Fibroblast of the conjunctiva (primary cell): ENCODE measurements at regions not wholly inside any gene's neighbourhood (a gene's known extent, or its start where the extent isn't known, plus 50 kb on each side); places are given as distances from the start of the nearest gene placed in this dataset.
"Not testable (repeated sequence)": the region's sequence is repeated elsewhere in the genome, so short reads cannot be mapped to it uniquely, and the experiment has no call there.

Experiments
- DNase-seq: peaks from one replicate; pipeline ENCODE4 v3.0.0-alpha.2; 2010; ENCODE audit warnings: low read depth

DNA sequence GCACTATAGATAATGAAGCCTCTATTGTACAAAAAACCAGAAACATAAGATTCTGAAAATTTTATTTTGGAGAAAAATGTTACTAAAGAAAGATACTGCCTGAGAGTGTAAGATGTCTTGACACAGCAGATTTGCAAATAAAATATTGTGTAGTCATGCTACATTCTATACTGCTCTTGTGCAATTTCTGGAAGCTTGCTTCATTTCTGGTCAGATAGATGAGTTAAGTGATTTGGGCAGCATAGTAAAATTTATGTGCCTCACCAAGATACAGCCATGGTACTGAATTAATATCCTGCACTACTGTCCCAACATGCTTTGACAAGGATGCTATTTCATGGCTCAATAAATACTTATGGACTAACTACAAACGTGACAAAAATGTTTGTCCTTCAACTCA lies 55.1 kb upstream of the STARD13 start:
- DNase-seq: no peak

DNA sequence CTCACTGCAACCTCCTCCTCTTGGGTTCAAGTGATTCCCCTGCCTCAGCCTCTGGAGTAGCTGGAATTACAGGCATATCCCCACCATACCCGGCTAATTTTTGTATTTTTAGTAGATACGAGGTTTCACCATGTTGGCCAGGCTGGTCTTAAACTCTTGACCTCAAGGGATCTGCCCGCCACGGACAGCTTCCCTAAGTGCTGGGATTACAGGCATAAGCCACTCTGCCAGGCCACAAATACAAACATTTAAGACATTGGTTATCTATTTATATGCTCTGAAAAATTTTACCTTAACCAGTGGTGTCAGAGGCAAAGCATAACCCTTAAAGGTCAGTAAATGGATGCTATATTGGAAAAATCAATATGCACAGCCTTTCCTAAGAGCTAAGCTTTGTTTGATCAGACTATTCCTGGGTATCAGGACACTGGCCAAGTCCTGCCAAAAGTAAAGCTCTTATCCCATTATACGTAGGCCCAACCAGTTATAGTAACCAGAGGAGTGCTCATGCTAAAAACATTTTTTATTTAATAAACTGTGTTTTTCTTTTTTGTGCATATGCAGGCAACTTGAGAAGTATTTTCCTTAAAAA lies 56.4 kb upstream of the STARD13 start:
- no peak for DNase-seq

DNA sequence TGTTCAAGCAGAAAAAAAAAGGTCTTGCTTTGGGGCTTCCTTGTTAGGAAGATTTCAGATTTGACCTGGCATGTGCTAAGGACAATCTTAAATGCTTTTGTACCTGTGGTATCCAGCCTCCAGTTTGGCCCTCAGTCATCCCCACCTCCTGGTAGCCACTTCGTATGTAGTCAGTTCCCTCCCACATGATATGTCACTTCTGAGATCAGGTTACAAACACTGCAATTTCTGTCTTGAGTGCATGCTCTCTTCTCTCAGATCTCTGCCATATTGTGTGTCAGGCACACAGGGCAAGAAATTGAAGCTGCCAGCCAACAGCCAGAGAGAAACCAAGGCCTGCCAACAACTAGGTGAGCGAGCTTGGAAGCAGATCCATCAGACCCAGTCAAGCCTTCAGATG lies 60.3 kb upstream of the STARD13 start:
- DNase-seq: no peak

DNA sequence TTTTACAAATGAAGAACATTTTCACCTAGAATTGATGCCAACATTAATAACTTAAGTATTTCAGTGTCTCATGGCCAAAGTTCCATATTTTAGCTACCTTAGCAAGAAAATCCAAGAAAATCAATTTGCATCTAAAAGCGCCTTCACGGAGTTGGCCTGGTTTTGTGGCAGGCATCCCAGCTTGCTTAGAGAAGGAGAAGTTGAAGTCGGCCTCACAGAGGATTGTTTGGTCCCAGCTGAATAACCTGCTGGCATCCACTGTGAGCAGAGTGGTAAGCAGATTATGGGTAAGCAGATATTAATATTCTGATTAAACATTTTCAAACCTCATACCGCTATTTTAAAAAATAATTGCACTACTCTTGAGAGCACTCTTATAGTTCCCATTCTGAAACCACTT lies 62.3 kb upstream of the STARD13 start:
- DNase-seq: no peak

DNA sequence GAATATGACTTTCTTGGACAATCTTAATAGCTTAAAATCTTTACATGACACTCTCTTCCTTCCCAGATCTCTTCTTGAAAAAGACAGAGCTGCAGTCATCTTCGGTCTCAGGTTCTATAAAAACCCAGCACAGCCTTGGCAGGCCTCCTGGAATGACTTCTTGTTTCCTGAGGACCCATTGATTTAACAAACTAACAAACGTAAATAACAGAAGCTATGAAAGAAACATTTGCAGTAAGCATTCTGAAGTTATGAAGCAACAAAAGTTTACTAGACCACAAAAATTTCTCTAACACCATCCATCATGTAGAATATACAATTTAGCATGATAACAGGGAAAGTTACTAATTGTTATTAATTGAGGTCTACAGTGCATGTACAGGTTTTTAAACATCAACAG lies 62.8 kb upstream of the STARD13 start:
- no peak for DNase-seq

DNA sequence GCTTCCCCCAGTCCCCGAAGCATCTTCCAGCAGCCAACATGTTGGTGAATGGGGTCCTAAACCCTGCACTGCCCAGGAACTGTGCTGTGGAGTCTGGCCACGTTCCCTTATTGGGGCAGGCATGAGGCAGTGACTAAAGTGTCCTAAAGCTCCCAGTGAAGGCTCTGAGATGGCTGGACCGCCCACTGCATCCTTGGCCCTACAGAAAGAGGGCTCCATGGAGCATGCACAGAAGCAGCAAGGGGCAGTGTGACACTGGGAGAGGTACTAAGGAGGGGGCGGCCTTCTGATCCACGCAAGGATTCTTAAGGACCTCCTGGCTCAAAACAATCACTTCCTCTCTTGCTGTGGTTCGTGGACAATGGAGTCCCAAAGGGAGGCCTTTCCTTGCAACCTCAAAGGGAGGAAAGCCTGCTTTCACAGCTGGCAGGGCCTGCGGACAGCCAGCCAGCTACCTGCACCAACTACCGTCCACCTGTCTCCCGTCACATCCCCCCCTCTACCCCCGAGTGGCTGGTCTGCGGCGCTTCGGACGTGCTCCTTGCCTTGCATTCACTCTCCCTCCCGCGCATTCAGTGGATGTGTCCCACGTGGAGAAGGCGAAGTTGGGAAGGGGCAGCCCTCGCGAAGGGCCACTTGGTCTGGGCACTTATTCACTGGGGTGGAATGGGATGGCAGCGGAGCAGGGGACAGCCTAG lies 63.9 kb upstream of the STARD13 start:
- no peak for DNase-seq

DNA sequence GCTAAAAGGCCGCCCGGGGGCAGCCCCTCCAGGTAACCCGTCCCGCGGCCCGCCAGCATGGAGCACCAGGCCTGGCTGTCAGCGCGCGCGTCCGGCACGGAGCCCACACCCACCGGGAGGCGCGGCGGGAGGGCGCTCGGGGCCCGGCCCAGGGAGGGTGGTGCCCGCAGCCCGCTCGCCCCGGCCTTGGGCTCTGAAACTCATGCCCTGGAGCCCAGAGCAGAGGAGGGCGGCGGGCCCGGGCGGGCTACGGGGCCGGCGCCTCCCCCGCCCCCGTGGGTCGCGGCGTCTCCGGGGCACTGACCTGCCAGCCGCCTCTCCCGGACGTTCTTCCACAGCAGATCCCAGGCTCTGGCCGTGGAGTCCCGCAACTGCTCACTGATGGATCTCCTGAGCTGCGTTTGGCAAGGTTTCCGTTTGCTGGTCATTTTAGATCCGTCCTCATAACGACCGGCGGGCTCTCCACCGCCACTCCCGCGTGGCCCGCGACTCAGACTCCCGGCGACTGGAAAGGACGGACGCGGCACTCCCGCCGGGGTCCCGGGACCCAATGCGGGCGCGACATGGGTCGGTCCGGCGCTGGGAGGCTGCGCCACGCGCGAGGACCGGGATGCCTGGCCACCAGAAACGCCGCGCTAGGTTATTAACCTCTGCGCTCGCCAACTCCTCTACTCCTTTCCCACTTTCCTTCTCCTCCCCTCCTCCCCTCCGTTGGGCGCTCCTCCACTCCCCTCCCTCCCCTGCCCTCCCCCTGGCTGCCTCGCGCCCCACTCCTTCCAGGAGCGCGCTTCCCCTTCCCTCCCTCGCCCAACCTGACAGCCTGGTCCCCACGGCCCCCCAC lies 64.7 kb upstream of the STARD13 start:
- no peak for DNase-seq

DNA sequence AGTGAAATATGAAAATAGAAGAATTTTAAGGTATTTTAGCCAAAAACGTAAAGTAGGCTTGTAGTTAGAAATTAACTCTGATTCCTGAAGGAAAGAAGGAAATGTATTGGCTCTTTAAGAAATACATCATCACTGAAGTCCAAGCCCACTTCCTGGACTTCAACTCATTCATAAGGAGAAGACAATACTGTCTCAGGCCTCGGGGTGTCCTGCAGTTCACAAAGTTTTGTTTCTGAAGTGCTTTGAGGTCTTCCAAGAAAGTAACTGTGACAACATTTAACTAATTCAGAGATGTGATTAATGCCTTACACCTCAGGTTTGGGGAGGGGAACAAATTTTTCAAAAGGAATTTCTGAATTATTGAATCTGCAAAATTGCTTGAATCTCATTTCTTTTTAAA lies 65.8 kb upstream of the STARD13 start:
- DNase-seq: peak; percentile 30

DNA sequence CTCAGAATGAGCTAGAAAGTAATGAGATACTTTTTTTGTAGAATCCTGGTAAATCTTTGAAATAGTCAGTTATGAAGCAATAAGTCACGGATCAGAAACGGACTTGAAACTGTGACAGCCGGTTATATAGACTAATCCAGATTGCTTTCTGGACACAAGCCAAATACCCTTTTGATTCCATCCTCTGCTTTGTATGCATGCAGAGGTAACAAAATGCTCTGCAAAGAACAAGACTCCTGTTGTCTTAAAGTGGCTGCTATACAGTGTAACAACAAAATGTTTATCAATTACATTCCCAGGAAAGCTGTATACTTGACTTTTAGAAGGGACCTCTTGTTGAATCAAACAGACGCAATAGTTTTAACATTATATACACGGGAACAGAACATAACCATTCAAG lies 66.5 kb upstream of the STARD13 start:
- DNase-seq: no peak

DNA sequence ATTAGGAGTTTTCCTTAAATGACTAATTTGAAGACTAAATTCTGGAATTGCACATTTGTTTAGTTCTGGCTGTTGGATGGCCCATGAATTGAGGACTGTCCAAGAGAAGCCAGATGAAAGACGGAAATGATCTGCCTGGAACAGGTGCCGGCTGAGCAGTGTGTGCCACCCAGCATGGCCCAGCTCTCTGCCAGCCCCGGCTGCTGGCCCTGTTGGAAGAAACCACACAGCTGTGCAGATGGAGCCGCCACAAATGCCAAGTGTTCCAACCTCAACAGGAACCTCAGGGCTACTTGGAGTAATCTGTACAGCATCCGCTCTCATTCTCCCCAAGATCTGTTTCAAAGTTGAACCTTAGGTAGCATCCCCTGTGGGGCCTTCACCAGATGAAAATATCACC lies 67.0 kb upstream of the STARD13 start:
- DNase-seq: no peak

DNA sequence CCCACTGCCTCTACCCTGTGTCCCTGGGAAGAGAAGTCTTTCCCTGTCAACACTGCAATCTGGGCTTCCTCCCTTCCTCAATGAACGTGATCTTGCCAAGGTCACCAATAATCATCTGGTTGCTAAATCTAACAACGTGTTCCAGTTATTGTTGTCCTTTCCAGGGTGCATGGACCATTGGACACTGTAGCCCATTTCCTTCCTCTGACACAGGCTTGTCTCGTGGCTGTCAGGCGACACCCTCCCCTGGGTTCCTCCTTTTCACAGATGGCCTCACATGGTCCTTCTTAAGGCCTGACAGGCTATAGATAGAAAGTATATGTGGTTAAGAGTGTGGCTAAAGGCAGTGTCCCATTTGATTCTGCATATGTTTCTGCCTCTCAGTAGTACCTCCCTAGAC lies 67.7 kb upstream of the STARD13 start:
- DNase-seq: no peak

DNA sequence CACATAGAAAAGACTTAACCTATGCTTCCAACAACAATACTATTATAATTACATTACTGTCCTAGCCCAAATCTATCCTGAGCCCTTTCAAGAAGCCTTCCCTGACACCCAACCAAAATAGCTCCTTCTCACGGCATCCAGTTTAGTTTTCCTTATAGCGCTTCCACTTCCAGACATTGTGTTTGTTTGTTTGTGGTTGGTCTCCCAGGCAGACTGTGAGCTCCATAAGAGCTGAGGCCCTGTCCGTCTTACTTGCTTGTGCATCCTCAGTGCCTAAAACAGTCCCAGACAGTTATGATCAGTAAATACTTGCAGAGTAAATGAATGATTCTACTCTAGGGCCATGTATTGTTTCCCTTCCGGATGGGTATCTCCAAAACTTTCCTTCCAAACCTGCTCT lies 68.1 kb upstream of the STARD13 start:
- no peak for DNase-seq

DNA sequence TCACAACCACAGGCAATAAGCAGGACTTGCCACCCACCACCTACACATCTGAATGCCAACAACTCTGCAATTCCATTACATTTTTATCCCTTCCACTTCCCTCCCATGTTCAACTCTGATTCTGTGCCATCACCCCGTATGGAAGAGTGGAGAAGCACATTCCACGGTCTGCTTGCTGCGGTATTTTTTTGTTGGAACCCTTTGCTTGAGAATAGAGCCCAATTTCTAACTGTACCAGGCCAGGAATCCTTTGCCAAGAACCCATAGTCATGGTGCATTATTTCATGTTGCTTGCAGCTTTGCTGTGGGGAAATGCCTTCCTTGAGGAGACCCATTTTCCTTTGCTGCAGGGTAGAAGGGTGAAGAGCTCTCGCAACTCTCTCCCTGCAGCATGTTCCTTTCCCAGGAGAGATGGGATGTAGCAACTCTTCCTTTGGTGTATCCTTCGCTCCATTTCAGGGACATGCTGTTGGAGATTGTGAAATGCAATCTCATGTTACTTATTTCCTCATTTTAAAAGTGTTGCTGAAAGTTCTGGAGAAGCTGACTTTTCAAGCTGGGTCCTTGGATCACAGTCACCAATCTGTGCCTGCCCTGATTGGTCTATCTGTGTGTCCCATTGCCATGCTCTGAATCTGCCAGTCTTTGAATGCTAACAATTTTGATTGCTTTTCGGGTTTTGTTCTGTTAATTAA lies 69.8 kb upstream of the STARD13 start:
- peak; percentile 49 for DNase-seq

DNA sequence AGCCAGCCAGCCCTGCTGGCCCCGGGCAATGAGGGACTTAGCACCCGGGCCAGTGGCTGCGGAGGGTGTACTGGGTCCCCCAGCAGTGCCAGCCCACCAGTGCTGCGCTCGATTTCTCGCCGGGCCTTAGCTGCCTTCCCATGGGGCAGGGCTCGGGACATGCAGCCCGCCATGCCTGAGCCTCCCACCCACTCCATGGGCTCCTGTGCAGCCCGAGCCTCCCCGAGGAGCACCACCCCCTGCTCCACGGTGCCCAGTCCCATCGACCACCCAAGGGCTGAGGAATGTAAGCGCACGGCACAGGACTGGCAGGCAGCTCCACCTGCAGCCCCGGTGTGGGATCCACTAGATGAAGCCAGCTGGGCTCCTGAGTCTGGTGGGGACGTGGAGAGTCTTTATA lies 72.5 kb upstream of the STARD13 start:
- DNase-seq: not testable (repeated sequence)

DNA sequence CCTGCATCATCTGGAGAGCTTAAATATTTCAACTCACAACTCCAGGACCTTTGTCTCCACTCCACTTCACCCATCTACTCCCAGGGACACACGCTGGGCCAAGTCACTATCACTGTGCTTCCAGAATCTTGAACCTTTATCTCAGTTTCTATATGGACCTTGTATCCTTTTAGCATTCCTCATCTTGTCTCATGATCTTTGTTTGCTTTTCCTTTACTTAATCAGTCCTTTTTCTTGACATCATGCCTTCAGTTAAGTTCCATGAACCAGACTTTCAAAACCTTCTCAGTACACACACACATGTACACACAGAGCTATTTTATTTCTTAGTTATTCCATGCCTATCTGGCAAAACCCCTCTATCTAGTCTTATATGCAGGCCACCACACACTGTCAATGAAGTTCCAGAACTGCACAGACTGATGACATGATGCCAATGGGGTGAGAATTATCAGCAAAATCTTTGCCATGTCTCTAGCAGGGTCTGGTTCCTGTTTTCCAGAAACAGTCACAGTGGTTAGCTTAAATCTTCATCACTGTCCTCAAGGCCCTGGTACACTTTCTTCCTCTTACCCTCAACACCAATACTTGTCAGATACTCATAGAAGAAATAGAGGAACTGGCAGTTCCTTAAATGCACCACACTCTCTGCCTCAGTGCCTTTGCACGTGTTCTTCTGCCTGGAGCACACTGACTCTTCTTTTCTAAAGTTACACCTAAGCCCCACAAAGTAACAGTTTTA lies 77.6 kb upstream of the STARD13 start:
- DNase-seq: no peak

DNA sequence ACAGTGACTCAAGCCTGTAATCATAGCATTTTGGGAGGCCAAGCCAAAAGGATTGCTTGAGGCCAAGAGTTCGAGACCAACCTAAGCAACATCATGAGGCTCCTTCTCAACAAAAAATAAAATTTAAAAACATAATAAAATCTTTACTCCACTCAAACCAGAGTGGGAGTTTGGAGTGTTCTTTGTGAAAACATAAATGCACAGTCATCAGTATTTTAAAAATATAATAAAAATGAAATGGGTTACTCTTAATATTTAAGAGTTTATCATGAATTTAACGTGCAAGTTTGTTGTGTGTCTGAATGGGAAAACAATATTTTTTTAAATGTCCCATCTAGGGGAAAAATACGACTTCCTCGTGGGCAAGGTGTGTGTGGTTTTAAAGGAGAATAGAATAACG lies 78.6 kb upstream of the STARD13 start:
- no peak for DNase-seq

DNA sequence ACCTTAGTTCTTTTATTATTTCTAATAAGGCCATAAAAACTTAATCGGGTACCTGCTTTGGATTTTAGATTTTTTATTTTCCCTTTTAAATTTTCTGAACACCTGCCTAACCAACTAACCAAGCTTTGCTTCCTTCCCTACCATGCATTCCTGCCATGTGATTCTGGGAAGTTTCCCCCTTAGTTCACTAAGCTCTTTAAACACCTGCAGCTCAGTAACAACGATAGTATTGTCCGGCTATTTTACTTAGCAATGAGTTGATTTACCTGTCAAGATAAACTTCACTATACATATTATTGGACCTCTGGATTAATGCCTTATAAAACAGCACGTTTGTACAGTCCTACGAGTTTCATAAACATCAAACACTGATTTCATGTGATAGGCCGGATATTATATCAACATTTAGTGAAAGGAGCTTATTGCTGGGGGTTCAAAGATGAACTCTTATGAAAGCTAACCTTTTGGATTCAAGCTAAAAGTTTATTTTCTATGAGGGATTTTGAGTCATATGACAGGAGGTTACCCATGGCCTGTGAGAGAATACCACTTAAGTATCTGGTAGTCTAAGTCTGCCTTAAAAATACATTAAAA lies 81.0 kb upstream of the STARD13 start:
- DNase-seq: no peak

DNA sequence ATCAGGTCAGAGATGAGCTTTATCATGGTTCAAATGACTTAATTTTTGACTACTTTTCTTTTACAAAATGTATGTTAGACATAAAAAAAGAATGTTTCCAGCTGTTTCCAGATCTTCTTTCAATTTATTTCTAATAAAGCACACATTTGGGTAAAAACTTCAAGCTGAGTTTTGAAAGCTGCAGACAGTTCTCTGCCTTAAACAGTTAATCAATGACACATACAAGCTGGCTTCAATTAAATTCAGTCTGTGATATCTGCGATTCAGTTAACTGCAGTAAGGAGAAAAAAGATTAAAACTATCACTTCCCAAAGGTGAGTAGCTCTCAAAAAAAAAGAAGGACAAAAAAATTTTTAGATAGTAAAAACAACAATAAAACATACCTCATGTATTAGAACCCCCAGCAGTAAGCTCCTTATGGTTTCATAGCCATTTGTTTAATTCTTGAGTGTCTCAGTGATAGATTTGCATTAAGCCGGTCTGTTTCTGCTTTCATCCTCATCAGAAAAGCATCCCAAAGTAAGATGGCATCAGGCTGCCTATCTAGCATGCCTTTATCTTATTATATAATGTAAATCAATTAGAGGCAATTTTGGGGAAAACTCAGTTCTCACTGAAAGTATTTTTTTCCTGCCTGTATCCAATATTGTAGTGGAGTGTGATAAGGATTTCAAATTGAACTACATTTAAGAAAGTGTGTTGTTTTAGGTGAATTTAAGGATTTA lies 81.8 kb upstream of the STARD13 start:
- no peak for DNase-seq

DNA sequence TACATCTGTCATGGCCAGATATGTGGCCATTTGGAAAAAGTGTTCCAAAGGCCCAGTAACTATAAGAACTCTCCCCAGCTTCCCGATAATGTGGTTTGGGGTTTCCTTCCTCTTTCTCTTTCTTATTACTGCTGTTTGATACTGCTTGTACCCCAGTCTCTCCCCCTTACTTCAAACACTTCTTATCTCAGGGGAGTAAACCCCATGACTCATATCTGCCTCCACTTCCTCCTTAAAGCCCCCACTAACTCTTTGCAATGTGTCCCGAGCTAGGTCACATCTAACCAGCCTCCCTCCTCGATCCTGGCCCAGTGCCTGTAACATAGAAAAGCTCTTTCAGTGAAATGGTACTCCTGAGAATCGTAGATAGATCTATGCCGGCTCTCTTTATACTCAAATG lies 82.4 kb upstream of the STARD13 start:
- DNase-seq: no peak

DNA sequence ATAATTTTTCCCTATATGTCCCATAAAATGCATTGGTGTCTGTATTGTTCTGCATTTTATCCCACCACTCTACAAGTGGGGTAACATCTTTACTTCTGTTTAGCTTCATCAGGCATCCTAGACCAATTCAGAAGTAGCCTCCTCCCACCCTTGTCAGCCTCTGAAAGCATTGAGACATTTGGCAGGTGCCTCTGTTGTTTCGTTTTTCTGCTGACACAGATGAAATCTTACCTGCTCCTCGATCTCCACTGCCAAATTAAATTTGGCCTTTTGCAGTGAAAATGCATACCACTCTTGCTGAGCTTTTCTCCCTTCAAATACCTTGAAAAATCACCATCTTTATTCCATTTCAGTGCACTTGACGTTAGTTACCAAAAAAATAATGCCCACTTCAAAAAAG lies 83.5 kb upstream of the STARD13 start:
- no peak for DNase-seq
